ENCODE measurements at regions not wholly inside any gene's neighbourhood (a gene's known extent, or its start where the extent isn't known, plus 50 kb on each side); places are given as distances from the start of the nearest gene placed in this dataset.

- no peak for DNase-seq (ENCODE audit: insufficient read length, low spot score)
- TF ChIP-seq, protein P1, sequence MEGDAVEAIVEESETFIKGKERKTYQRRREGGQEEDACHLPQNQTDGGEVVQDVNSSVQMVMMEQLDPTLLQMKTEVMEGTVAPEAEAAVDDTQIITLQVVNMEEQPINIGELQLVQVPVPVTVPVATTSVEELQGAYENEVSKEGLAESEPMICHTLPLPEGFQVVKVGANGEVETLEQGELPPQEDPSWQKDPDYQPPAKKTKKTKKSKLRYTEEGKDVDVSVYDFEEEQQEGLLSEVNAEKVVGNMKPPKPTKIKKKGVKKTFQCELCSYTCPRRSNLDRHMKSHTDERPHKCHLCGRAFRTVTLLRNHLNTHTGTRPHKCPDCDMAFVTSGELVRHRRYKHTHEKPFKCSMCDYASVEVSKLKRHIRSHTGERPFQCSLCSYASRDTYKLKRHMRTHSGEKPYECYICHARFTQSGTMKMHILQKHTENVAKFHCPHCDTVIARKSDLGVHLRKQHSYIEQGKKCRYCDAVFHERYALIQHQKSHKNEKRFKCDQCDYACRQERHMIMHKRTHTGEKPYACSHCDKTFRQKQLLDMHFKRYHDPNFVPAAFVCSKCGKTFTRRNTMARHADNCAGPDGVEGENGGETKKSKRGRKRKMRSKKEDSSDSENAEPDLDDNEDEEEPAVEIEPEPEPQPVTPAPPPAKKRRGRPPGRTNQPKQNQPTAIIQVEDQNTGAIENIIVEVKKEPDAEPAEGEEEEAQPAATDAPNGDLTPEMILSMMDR (IDR thresholded peaks at IDR 0.05; ENCODE audit: insufficient read depth, missing control alignments): no peak
- no peak for FAIRE-seq
Measured at GRCh38 chr10:78634835-78635234, 433.9 kb upstream of the ZMIZ1 start.

- DNase-seq (ENCODE audit: insufficient read length, low spot score): no peak
- no peak for FAIRE-seq
- TF ChIP-seq, protein P1 (IDR thresholded peaks at IDR 0.05; ENCODE audit: insufficient read depth, missing control alignments): no peak
Measured at GRCh38 chr10:78639629-78640028, 429.1 kb upstream of the ZMIZ1 start.

- TF ChIP-seq, protein P1 (IDR thresholded peaks at IDR 0.05; ENCODE audit: insufficient read depth, missing control alignments): no peak
- DNase-seq (ENCODE audit: insufficient read length, low spot score) (no peak), FAIRE-seq (no peak)
Measured at GRCh38 chr10:78640796-78641636, 427.8 kb upstream of the ZMIZ1 start.

DNA sequence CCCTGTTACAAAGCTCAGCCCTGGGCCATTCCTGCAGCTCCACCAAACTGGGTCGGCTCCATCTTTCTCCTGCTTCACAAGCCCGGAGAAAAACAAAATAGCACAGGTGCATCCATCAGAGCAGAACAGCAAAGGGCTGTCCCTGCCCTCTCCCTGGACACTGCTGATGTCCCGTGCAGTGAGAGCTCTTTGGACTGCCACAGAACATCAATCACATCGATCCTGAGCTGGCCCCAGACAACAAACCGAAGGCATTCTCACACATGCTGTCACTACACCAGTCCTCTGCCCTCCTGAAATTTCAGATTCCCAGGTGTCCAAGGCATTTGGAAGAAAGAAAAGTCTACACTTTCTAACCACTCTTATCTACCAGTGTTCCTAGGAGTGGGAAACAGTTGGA lies 427.1 kb upstream of the ZMIZ1 start:
- FAIRE-seq (no peak), DNase-seq (ENCODE audit: insufficient read length, low spot score) (no peak)
- TF ChIP-seq, protein P1 (IDR thresholded peaks at IDR 0.05; ENCODE audit: insufficient read depth, missing control alignments): no peak

GRCh38 chr10:78642269-78642816 lies 426.4 kb upstream of the ZMIZ1 start:
- FAIRE-seq (no peak), DNase-seq (ENCODE audit: insufficient read length, low spot score) (no peak)
- TF ChIP-seq, protein P1 (IDR thresholded peaks at IDR 0.05; ENCODE audit: insufficient read depth, missing control alignments): no peak

DNA sequence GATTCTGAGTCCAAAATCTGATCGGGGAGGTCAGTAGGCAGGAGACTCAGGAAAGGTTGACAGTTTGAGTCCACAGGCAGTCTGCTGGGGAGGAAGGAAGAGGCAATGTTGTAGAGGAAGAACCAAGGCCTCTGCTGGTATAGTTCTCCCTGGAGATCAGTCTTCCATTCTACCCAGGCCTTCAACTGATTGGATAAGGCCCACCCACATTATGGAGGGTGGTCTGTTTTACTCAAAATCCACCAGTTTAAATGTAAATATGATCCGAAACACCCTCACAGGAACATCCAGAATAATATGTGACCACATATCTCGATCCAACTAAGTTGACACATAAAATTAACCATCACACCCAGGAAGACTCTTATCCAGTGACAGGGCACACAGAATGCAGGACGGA lies 425.3 kb upstream of the ZMIZ1 start:
- FAIRE-seq (no peak), DNase-seq (ENCODE audit: insufficient read length, low spot score) (no peak)
- TF ChIP-seq, protein P1 (IDR thresholded peaks at IDR 0.05; ENCODE audit: insufficient read depth, missing control alignments): no peak

DNA sequence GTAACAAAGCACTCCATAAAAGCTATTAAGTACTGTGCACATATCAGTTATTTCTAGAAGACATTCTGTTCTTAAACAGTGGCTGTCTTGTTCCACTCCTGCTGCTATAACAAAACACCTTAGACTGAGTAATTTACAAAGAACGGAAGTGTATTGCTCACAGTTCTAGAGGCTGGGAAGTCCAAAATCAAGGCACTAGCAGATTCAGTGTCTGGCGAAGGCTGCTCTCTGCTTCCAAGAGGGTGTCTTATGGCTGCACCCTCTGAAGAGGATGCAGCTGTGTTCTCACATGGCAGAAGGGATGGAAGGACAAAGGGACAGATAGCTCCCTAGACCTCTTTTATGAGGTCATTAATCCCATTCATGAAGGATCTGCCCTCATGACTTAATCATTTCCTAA lies 424.2 kb upstream of the ZMIZ1 start:
- no peak for DNase-seq (ENCODE audit: insufficient read length, low spot score)

More for the DNA sequence above, 424.2 kb upstream of the ZMIZ1 start:
- TF ChIP-seq, protein P1 (IDR thresholded peaks at IDR 0.05; ENCODE audit: insufficient read depth, missing control alignments): no peak
- no peak for FAIRE-seq

All from D721Med (cell line).